Globus pallidus (tissue), 1 donor: ENCODE measurements at regions not wholly inside any gene's neighbourhood (a gene's known extent, or its start where the extent isn't known, plus 50 kb on each side); places are given as distances from the start of the nearest gene placed in this dataset.

Experiments used
- DNase-seq: peaks from one replicate; pipeline ENCODE4 v3.0.0-alpha.2; 2015; ENCODE audit warnings: low spot score

- DNase-seq: no peak
Observed at GRCh38 chr6:22027040-22027725, 269.7 kb downstream of the PRL start.

- DNase-seq: no peak
Observed at GRCh38 chr6:22028403-22029090, 268.3 kb downstream of the PRL start.

- no peak for DNase-seq
Observed at GRCh38 chr6:22029171-22029570, 267.7 kb downstream of the PRL start.

GRCh38 chr6:22030730-22031619 is 265.9 kb downstream of the PRL start:
- no peak for DNase-seq

GRCh38 chr6:22035690-22036089 is 261.1 kb downstream of the PRL start:
- DNase-seq: no peak

GRCh38 chr6:22036275-22036674 is 260.6 kb downstream of the PRL start:
- no peak for DNase-seq

- DNase-seq: no peak
Observed at GRCh38 chr6:22036699-22037098, 260.1 kb downstream of the PRL start.

GRCh38 chr6:22041797-22042480 is 254.9 kb downstream of the PRL start:
- no peak for DNase-seq

- no peak for DNase-seq
Observed at GRCh38 chr6:22042706-22043105, 254.1 kb downstream of the PRL start.

GRCh38 chr6:22043284-22043962 is 253.4 kb downstream of the PRL start:
- no peak for DNase-seq

GRCh38 chr6:22045261-22045912 is 251.4 kb downstream of the PRL start:
- no peak for DNase-seq

GRCh38 chr6:22049002-22049401 is 247.8 kb downstream of the PRL start:
- no peak for DNase-seq

GRCh38 chr6:22053391-22053997 is 243.3 kb downstream of the PRL start:
- DNase-seq: no peak

GRCh38 chr6:22056398-22056797 is 240.4 kb downstream of the PRL start:
- DNase-seq: no peak

- DNase-seq: no peak
Observed at GRCh38 chr6:22057962-22058361, 238.9 kb downstream of the PRL start.

- DNase-seq: no peak
Observed at GRCh38 chr6:22059126-22059525, 237.7 kb downstream of the PRL start.

- no peak for DNase-seq
Observed at GRCh38 chr6:22059946-22060345, 236.9 kb downstream of the PRL start.

GRCh38 chr6:22062807-22063408 is 233.9 kb downstream of the PRL start:
- DNase-seq: peak; percentile 42

GRCh38 chr6:22064558-22064957 is 232.3 kb downstream of the PRL start:
- DNase-seq: no peak

- DNase-seq: no peak
Observed at GRCh38 chr6:22067122-22067521, 229.7 kb downstream of the PRL start.
